ENCODE measurements at regions not wholly inside any gene's neighbourhood (a gene's known extent, or its start where the extent isn't known, plus 50 kb on each side); places are given as distances from the start of the nearest gene placed in this dataset.

GRCh38 chr11:28910926-28911325, 802.7 kb downstream of the METTL15 start:
- TF ChIP-seq CTCF (IDR thresholded peaks at IDR 0.05) (no peak), EP300 (IDR thresholded peaks at IDR 0.05; ENCODE audit: borderline replicate concordance in 1 of 2, low read depth in 1 of 2, low read length in 1 of 2) (no peak), REST (IDR thresholded peaks at IDR 0.05; ENCODE audit: low read depth, low read length) (no peak), USF1 (IDR thresholded peaks at IDR 0.05; ENCODE audit: borderline replicate concordance, low read depth) (no peak), RAD21 (IDR thresholded peaks at IDR 0.05; ENCODE audit: low read length) (no peak), RFX5 (IDR thresholded peaks at IDR 0.05; ENCODE audit: low read length) (no peak), YY1 (IDR thresholded peaks at IDR 0.05; ENCODE audit: low read depth) (no peak), MAX (IDR thresholded peaks at IDR 0.05; ENCODE audit: low read depth) (no peak), MEF2A (IDR thresholded peaks at IDR 0.05; ENCODE audit: borderline replicate concordance, low read depth) (no peak), NRF1 (IDR thresholded peaks at IDR 0.05; ENCODE audit: low read depth, low read length) (no peak)
